Stimulated activated CD4-positive, alpha-beta T cell treated with anti-CD3 and anti-CD28 coated beads, Interleukin-15, amount 100 ng/mL, for 48 hours (primary cell): ENCODE measurements at regions not wholly inside any gene's neighbourhood (a gene's known extent, or its start where the extent isn't known, plus 50 kb on each side); places are given as distances from the start of the nearest gene placed in this dataset.

Source experiments
- DNase-seq, 2 donors: peaks; one replicate each; pipeline ENCODE4 v3.0.0-alpha.2; 2020; ENCODE audit warnings: low read depth in 2 of 2

- DNase-seq = no peak
These were observed 242.3 kb upstream of the SP8 start for GRCh38 chr7:21029006-21029405.

DNA sequence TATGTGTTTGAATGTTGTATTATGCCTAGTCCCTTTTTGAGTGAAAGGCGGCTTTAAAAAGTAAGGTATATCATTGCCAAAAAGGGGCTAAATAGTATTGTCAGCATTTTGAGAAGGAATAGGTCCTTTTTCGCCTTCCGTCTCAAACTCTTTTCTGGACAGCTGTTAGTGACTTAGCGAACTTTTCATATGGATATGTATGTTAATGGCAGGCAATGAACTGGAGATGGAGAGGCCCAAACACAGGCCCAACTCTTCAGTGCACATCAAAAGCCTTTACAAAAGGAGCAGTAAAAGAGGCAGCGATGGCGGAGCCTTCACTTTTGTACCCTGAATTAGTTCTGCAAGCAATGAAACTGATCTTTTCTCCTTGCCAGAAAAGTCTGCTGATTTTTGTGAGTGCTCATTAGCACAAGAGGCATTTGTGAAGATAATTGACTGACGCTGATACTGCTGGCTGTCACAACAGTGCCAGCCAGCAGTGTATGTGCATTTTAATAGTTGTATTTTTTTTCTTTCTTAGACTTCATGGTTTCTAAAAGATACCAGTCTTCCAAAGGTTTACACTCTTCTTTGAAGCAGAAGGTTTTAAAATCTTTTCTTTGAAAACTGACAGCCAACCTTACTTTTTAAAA lies 243.7 kb upstream of the SP8 start:
- DNase-seq = no peak

DNA sequence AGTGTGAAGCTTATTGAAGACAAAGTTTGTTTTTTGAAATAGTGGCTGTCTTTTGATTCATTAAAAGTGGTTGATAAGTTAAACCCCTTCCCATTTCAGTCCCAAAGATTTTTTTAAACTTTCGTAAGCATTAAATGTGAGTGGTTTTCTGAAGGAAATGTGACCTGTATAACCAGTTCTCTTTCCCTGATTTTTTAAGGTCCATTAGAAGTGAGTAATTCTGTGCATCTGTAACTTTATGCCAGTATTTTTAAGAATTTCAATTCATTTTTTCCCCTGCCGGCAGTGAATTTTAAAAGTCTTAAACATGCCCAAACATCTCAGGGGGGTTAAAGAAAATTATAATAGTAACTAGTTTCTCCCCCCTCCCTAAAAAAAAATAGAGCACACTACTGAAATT lies 254.6 kb upstream of the SP8 start:
- DNase-seq = no peak

GRCh38 chr7:21041666-21042065 lies 255.0 kb upstream of the SP8 start:
- DNase-seq = no peak

- no peak for DNase-seq
These were observed 257.7 kb upstream of the SP8 start for GRCh38 chr7:21044384-21044783.

DNA sequence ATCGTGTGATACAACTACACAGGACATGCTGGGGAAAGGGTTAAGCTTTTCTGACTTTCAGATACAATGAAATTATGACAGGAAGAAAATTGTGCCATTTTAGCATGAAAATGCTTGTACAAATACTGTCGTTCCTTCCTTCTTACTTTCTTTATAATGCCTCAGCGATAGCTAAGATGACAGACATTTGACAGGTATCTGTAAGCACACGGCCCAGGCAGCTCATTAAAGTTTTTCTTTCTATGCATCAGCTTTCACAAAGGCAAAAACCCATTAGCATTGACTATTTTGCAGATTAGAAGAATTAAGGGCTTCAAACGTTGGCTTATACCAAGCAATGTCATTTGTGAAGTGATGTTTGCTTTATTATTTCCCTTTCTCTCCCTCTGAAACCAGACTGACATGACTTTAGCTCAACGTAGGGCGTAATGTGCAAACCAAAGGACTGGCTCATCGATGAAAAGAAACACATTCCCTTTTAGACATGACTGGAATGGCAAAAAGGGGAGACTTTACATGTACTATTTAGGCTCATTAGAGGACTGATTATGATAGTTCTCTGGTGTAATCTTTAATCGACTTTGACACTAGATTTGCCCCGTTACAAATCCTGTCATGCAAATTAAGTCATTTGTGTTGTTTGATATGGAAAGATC lies 258.4 kb upstream of the SP8 start:
- no peak for DNase-seq

GRCh38 chr7:21051865-21052264 lies 265.2 kb upstream of the SP8 start:
- no peak for DNase-seq

- DNase-seq = no peak
These were observed 267.9 kb upstream of the SP8 start for GRCh38 chr7:21054427-21055112.

DNA sequence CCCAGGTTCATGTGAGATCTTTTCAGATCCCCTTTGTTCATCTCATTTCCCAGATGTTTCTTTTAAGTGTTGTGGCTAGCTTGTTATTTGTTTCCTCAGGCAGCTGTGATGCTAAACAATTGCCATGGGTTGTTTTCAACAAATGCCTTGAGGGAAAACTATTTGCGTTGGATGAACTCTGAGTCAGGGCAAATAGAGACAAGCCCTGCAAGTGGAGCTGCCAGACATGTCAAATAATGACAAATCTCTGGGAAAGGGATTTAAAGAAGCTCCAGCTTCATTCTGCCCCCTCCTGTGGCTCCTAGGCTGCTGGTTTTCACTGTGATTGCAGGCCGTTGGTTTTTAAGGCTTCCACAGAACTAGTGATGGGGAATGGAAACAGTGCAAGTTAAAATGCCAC lies 272.4 kb upstream of the SP8 start:
- no peak for DNase-seq

DNA sequence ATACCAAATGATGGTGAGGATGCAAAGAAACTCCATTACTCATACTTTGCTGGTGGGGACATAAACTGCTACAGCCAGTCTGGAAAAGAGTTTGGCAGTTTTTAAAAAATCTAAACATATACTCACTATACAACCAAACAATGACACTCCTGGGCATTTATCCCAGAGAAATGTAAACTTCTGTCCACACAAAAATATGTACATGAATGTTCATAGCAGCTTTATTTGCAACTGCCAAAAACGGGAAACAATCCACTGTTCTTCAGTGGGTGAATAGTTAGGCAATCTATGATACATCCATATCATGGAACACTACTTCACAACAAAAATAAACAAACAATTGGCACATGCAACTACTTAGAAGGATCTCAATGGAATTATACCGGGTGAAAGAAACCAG lies 276.4 kb upstream of the SP8 start:
- no peak for DNase-seq

- no peak for DNase-seq
These were observed 278.3 kb upstream of the SP8 start for GRCh38 chr7:21064698-21065648.

- DNase-seq = no peak
These were observed 279.5 kb upstream of the SP8 start for GRCh38 chr7:21066221-21066620.

- no peak for DNase-seq
These were observed 280.5 kb upstream of the SP8 start for GRCh38 chr7:21067216-21067615.

- no peak for DNase-seq
These were observed 283.9 kb upstream of the SP8 start for GRCh38 chr7:21070571-21071090.

DNA sequence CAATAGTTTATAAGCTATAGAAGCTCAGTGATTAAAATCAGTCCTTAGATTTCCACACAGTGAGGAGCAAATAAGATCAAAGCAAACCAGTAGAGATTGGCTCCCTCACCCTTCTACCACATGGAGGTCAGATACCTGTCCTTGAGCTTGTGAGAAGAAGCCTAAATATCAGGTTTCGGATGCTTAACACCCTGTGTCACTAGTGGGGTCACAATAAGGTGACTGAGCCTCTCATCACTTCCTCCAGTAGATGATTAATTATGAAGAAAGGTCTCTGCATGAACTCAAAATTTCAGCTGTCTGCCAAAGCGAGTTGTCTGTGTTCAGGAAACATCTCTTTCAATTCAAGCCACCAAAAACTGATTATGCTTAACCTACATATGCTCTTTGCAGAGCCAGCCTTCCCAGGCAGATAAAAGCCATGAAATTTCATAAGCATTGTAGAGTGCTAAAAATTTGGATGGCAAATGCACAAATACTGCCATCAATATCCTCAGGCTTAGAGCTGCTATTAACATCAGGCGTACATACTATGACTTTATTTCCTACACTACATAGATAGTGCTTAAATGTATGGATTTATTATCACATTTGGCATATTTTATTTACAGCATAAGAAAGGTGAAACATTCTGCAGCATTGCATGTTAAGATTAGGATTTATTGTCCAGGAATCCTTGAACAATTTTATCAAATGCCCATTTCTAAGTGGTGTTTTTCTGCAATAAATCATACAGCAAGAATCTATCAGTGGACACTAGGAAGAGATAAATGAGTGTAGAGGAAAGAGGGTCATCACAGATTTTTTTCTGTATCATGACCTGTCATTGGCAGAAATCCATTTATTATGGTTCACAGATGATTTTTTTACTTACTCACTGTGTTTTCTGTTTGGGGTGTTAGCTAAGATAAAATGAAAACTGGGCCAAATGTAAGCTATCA lies 285.1 kb upstream of the SP8 start:
- no peak for DNase-seq

- DNase-seq = no peak
These were observed 289.4 kb upstream of the SP8 start for GRCh38 chr7:21076054-21076453.

GRCh38 chr7:21076574-21076973 lies 289.9 kb upstream of the SP8 start:
- no peak for DNase-seq

DNA sequence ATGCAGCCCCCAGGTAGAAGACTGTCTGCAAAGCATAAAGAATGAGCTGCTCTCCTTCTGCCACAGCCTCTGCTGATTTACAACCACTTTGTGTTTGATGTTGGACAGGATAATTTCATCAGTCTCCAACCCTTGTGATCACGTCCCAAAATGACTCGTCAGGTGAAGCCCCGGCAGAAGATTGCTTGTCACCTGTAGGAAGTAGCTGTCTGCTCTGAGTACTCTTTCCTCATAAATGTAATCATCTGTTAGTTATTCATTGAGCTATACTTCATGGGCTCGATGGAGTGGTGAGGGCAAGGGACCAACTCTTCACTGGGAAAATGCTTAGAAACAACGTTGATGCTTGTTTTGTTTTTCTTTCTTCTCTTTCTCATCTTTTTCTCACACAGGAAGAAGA lies 290.9 kb upstream of the SP8 start:
- DNase-seq = no peak

DNA sequence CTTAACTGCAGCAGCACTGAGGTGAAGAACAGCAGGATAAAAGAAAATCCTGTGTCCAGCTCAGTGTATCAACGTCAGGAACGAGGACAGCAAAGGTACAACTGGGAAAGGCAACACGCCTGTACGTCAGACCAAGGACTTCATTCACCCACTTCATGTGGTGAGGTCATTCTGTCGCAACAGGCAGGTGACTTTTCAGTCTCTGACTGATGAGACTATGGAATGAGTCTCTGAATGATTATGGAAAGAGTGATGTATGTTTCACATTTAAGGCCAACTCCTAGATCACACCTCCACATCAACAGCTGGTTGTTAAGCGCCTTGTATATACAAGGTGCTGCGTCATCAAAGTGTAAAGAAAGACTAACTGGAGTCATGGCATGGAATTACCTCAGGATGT lies 297.6 kb upstream of the SP8 start:
- no peak for DNase-seq

- DNase-seq = no peak
These were observed 300.0 kb upstream of the SP8 start for GRCh38 chr7:21086688-21087087.

- DNase-seq = no peak
These were observed 303.0 kb upstream of the SP8 start for GRCh38 chr7:21089653-21090052.
